ENCODE measurements at regions not wholly inside any gene's neighbourhood (a gene's known extent, or its start where the extent isn't known, plus 50 kb on each side); places are given as distances from the start of the nearest gene placed in this dataset.
"Not testable (repeated sequence)": the region's sequence is repeated elsewhere in the genome, so short reads cannot be mapped to it uniquely, and the experiment has no call there.

GRCh38 chr6:15185111-15185510 lies 60.8 kb upstream of the JARID2 start:
- not testable (repeated sequence) for TF ChIP-seq CTCF (IDR thresholded peaks at IDR 0.05; ENCODE audit: insufficient read depth, low read depth, low read length); EZH2 (IDR thresholded peaks at IDR 0.05; ENCODE audit: insufficient read depth, low read length)
